GM23248 (cell line): ENCODE measurements at regions not wholly inside any gene's neighbourhood (a gene's known extent, or its start where the extent isn't known, plus 50 kb on each side); places are given as distances from the start of the nearest gene placed in this dataset.
A peak's percentile ranks its signal among the peaks of the same experiment; 100 is the strongest.

Experiments
- DNase-seq: peaks from one replicate; pipeline ENCODE4 v3.0.0-alpha.2; 2015
- H2AFZ ChIP-seq: fragments of 200-600 bp; sonication (generic); 2 replicates; pipeline ENCODE4 v1.6.1; 2016; ENCODE audit warnings: antibody characterized with exemption
- H3F3A ChIP-seq: fragments of 200-600 bp; sonication (generic); 2 replicates; pipeline ENCODE4 v1.6.1; 2016; ENCODE audit warnings: mild to moderate bottlenecking, antibody characterized with exemption, mixed run types; ENCODE audit not compliant: insufficient read depth
- H3K27ac ChIP-seq: fragments of 200-600 bp; sonication (generic); 2 replicates; pipeline ENCODE4 v1.5.1; 2016; ENCODE audit warnings: mild to moderate bottlenecking
- H3K27me3 ChIP-seq: fragments of 200-600 bp; sonication (generic); replicated peaks from 2 replicates; pipeline ENCODE4 v1.6.1; 2016; ENCODE audit warnings: mild to moderate bottlenecking; ENCODE audit not compliant: insufficient read depth
- H3K36me3 ChIP-seq: fragments of 200-600 bp; sonication (generic); 2 replicates; pipeline ENCODE4 v1.6.1; 2016; ENCODE audit warnings: low read depth, mild to moderate bottlenecking
- H3K4me1 ChIP-seq: fragments of 200-600 bp; sonication (generic); 2 replicates; pipeline ENCODE4 v1.6.1; 2016; ENCODE audit warnings: mild to moderate bottlenecking; ENCODE audit not compliant: insufficient read depth
- H3K4me2 ChIP-seq: fragments of 200-600 bp; sonication (generic); one replicate; pipeline ENCODE4 v1.6.1; 2016; ENCODE audit warnings: mild to moderate bottlenecking; ENCODE audit not compliant: unreplicated experiment
- H3K4me3 ChIP-seq: fragments of 200-600 bp; sonication (generic); 2 replicates; pipeline ENCODE4 v1.5.1; 2016; ENCODE audit warnings: mild to moderate bottlenecking
- H3K79me2 ChIP-seq: fragments of 200-600 bp; sonication (generic); 2 replicates; pipeline ENCODE4 v1.6.1; 2016; ENCODE audit warnings: mild to moderate bottlenecking; ENCODE audit not compliant: insufficient read depth
- H3K9ac ChIP-seq: fragments of 200-600 bp; sonication (generic); 2 replicates; pipeline ENCODE4 v1.6.1; 2016; ENCODE audit warnings: mild to moderate bottlenecking
- H3K9me2 ChIP-seq: fragments of 200-600 bp; sonication (generic); 2 replicates; pipeline ENCODE4 v1.6.1; 2016; ENCODE audit warnings: mixed run types, mild to moderate bottlenecking, moderate library complexity; ENCODE audit not compliant: insufficient read depth
- H3K9me3 ChIP-seq: fragments of 200-600 bp; sonication (generic); one replicate; pipeline ENCODE4 v1.6.1; 2017; ENCODE audit warnings: low read depth
- H4K20me1 ChIP-seq: fragments of 200-600 bp; sonication (generic); 2 replicates; pipeline ENCODE4 v1.6.0; 2016; ENCODE audit not compliant: insufficient read depth
- EZH2 ChIP-seq: fragments of 200-600 bp; sonication (generic); IDR thresholded peaks from 2 replicates; pipeline ENCODE4 v1.6.1; 2018; ENCODE audit warnings: antibody characterized with exemption, mild to moderate bottlenecking; ENCODE audit not compliant: insufficient read depth, poor library complexity, severe bottlenecking
- EZH2phosphoT487 ChIP-seq: fragments of 200-600 bp; sonication (generic); IDR thresholded peaks from 2 replicates; pipeline ENCODE4 v1.6.1; 2018; ENCODE audit warnings: antibody characterized with exemption, moderate library complexity, mild to moderate bottlenecking, low read depth; ENCODE audit not compliant: insufficient read depth
- WGBS, 2 experiments: methylation state at CpG; one replicate each; pipeline ENCODE4 v1.1.6; 2015 to 2017; ENCODE audit warnings: low lambda C conversion rate in 2 of 2, low coverage in 1 of 2; ENCODE audit errors: missing lambda C conversion rate in 2 of 2; 5-methylcytosine and 5-hydroxymethylcytosine counted together
- in situ Hi-C: fragments of 300-500 bp; cut with MboI; formaldehyde crosslinking; loops from 2 replicates; pipeline ENCODE4 v1.15.0; 2020

GRCh38 chr6:126701676-126702560, 362.0 kb downstream of the CENPW start:
- in situ Hi-C loops = no loop called here
- H3K27ac ChIP-seq = no peak overlapping the region
- H3K4me3 ChIP-seq = peak overlapping the region; percentile 64
- no peaks in the 10 kb centered on the region for H3F3A ChIP-seq
- no peaks in the 10 kb centered on the region for H3K9me2 ChIP-seq
- H3K4me1 ChIP-seq = peaks cover 10% of the 10 kb centered on the region
- 32 to 35% methylated on average over 5 of the region's 5 CpGs for WGBS, 2 experiments
- H3K4me2 ChIP-seq = peak overlapping the region; percentile 84
- no peaks in the 10 kb centered on the region for H3K9me3 ChIP-seq
- no peaks in the 10 kb centered on the region for H4K20me1 ChIP-seq
- no peaks in the 10 kb centered on the region for H3K36me3 ChIP-seq
- DNase-seq = peak; percentile 29
- H3K79me2 ChIP-seq = no peaks in the 10 kb centered on the region
- peak overlapping the region; percentile 22; the same call in 1 of the 2 replicates for H3K9ac ChIP-seq
- peak overlapping the region; percentile 71 for H2AFZ ChIP-seq
- no peaks in the 10 kb centered on the region for H3K27me3 ChIP-seq
- TF ChIP-seq EZH2 (no peak), EZH2phosphoT487 (no peak)

GRCh38 chr6:126716032-126716431, 376.1 kb downstream of the CENPW start:
- Histone ChIP-seq H3K4me2 (no peak overlapping the region), H3F3A (peaks cover 13% of the 10 kb centered on the region), H3K9me3 (no peaks in the 10 kb centered on the region), H3K27me3 (no peaks in the 10 kb centered on the region), H3K9ac (no peak overlapping the region), H3K4me1 (peaks cover 23% of the 10 kb centered on the region), H2AFZ (0 out of 2 replicates have a peak overlapping the region, but pooled peaks have one; percentile 12), H3K79me2 (no peaks in the 10 kb centered on the region), H3K4me3 (no peak overlapping the region), H4K20me1 (no peaks in the 10 kb centered on the region), H3K9me2 (0 out of 2 replicates have a peak, but pooled peaks cover 6% of the 10 kb centered on the region), H3K27ac (no peak overlapping the region), H3K36me3 (no peaks in the 10 kb centered on the region)
- DNase-seq = peak; percentile 45
- no peak for TF ChIP-seq EZH2phosphoT487
- no peak for TF ChIP-seq EZH2
- in situ Hi-C loops = no loop called here
- 28 to 33% methylated on average over 2 of the region's 2 CpGs for WGBS, 2 experiments

GRCh38 chr6:126716826-126717509, 377.1 kb downstream of the CENPW start:
- Histone ChIP-seq H2AFZ (no peak overlapping the region), H3K27ac (no peak overlapping the region), H3K36me3 (no peaks in the 10 kb centered on the region), H3K4me1 (peaks cover 30% of the 10 kb centered on the region), H3K9me2 (0 out of 2 replicates have a peak, but pooled peaks cover 6% of the 10 kb centered on the region), H3K9me3 (no peaks in the 10 kb centered on the region), H3K9ac (no peak overlapping the region), H3K27me3 (no peaks in the 10 kb centered on the region), H3K4me3 (no peak overlapping the region), H3F3A (peaks cover 21% of the 10 kb centered on the region), H3K79me2 (no peaks in the 10 kb centered on the region), H3K4me2 (no peak overlapping the region), H4K20me1 (no peaks in the 10 kb centered on the region)
- in situ Hi-C loops = no loop called here
- TF ChIP-seq EZH2phosphoT487 (no peak), EZH2 (no peak)
- 93 to 97% methylated on average over 3 of the region's 3 CpGs for whole genome bisulfite sequencing, 2 experiments
- no peak for DNase-seq

- Histone ChIP-seq H3F3A (peaks cover 37% of the 10 kb centered on the region), H3K9ac (no peak overlapping the region), H3K79me2 (no peaks in the 10 kb centered on the region), H3K27ac (no peak overlapping the region), H3K27me3 (no peaks in the 10 kb centered on the region), H3K4me3 (no peak overlapping the region), H3K9me3 (no peaks in the 10 kb centered on the region), H3K9me2 (0 out of 2 replicates have a peak, but pooled peaks cover 6% of the 10 kb centered on the region), H2AFZ (no peak overlapping the region), H3K36me3 (no peaks in the 10 kb centered on the region), H3K4me2 (no peak overlapping the region), H3K4me1 (peaks cover 45% of the 10 kb centered on the region), H4K20me1 (no peaks in the 10 kb centered on the region)
- in situ Hi-C loops = no loop called here
- DNase-seq = no peak
- WGBS, 2 experiments = 98% methylated on average over 4 of the region's 4 CpGs
- no peak for TF ChIP-seq EZH2
Observed at GRCh38 chr6:126718600-126719327, 378.8 kb downstream of the CENPW start.
